BLaER1 treated with 17β-estradiol and CSF1 and Interleukin-3, amounts not matched to agents 10 nM and 100 nM (cell line): ENCODE measurements at regions not wholly inside any gene's neighbourhood (a gene's known extent, or its start where the extent isn't known, plus 50 kb on each side); places are given as distances from the start of the nearest gene placed in this dataset.

Experiments used
- H3K27ac ChIP-seq, 11 experiments: shearing (Covaris generic); formaldehyde crosslinking; 2 replicates each; pipeline ENCODE4 v1.8.1; 2022
- H3K27me3 ChIP-seq, 11 experiments: shearing (Covaris generic); formaldehyde crosslinking; 2 replicates each; pipeline ENCODE4 v1.8.1; 2022
- H3K36me3 ChIP-seq, 11 experiments: shearing (Covaris generic); formaldehyde crosslinking; 2 replicates each; pipeline ENCODE4 v1.8.1; 2022
- H3K4me1 ChIP-seq, 10 experiments: shearing (Covaris generic); formaldehyde crosslinking; 2 replicates each; pipeline ENCODE4 v1.8.1; 2022
- H3K4me2 ChIP-seq, 11 experiments: shearing (Covaris generic); formaldehyde crosslinking; 2 replicates each; pipeline ENCODE4 v1.8.1; 2022
- H3K4me3 ChIP-seq, 10 experiments: shearing (Covaris generic); formaldehyde crosslinking; 2 replicates each; pipeline ENCODE4 v1.8.1; 2022
- H3K9ac ChIP-seq, 11 experiments: shearing (Covaris generic); formaldehyde crosslinking; 2 replicates each; pipeline ENCODE4 v1.8.1; 2022
- H3K9me3 ChIP-seq, 11 experiments: shearing (Covaris generic); formaldehyde crosslinking; replicated peaks in 1 of 11; 2 replicates each; pipeline ENCODE4 v1.8.1; 2022
- H4K20me1 ChIP-seq, 11 experiments: shearing (Covaris generic); formaldehyde crosslinking; 2 replicates each; pipeline ENCODE4 v1.8.1; 2022
- Cebpa-rat ChIP-seq, 11 experiments: shearing (Covaris generic); IDR thresholded peaks; 2 replicates each; pipeline ENCODE4 v1.8.1; 2022

- H3K9ac ChIP-seq = no peak overlapping the region
- no peak for TF ChIP-seq Cebpa-rat (IDR thresholded peaks at IDR 0.05)
- no peak overlapping the region for H3K4me3 ChIP-seq
These were observed 1411.4 kb downstream of the NCAM2 start for GRCh38 chr21:22409571-22409970.

GRCh38 chr21:22416555-22416954 is 1418.3 kb downstream of the NCAM2 start:
- no peak for TF ChIP-seq Cebpa-rat (IDR thresholded peaks at IDR 0.05)
- H4K20me1 ChIP-seq = no peaks in the 10 kb centered on the region
- H3K4me2 ChIP-seq = no peak overlapping the region
- no peaks in the 10 kb centered on the region for H3K36me3 ChIP-seq
- H3K27me3 ChIP-seq = no peaks in the 10 kb centered on the region
- H3K9ac ChIP-seq = no peak overlapping the region
- H3K4me3 ChIP-seq = no peak overlapping the region
- no peak overlapping the region for H3K27ac ChIP-seq
- peaks cover 7 to 9% (median 9%) of the 10 kb centered on the region in 10 experiments for H3K4me1 ChIP-seq
- no peaks in the 10 kb centered on the region for H3K9me3 ChIP-seq

More at GRCh38 chr21:22409571-22409970, 1411.4 kb downstream of the NCAM2 start:
- Histone ChIP-seq H4K20me1 (no peaks in the 10 kb centered on the region), H3K36me3 (no peaks in the 10 kb centered on the region), H3K9me3 (no peaks in the 10 kb centered on the region), H3K4me2 (no peak overlapping the region), H3K27ac (no peak overlapping the region), H3K4me1 (no peaks in the 10 kb centered on the region), H3K27me3 (no peaks in the 10 kb centered on the region)

GRCh38 chr21:22421416-22422180 is 1423.4 kb downstream of the NCAM2 start:
- Histone ChIP-seq H3K9ac (no peak overlapping the region), H4K20me1 (no peaks in the 10 kb centered on the region), H3K4me3 (no peak overlapping the region), H3K36me3 (no peaks in the 10 kb centered on the region), H3K4me1 (peaks cover 11 to 13% (median 11%) of the 10 kb centered on the region in 10 experiments), H3K4me2 (peak overlapping the region; percentile 35 to 67 (median 52); a peak in 21 of 22 replicates), H3K9me3 (no peaks in the 10 kb centered on the region), H3K27ac (peak overlapping the region in 1 of 11 experiments; percentile 21; a peak in 1 of 22 replicates), H3K27me3 (no peaks in the 10 kb centered on the region)
- TF ChIP-seq Cebpa-rat (IDR thresholded peaks at IDR 0.05) = no peak

GRCh38 chr21:22438428-22439086 is 1440.3 kb downstream of the NCAM2 start:
- Histone ChIP-seq H3K9me3 (no peaks in the 10 kb centered on the region), H3K4me2 (peak overlapping the region in 7 of 11 experiments; percentile 4 to 30 (median 14); a peak in 10 of 22 replicates), H3K4me3 (no peak overlapping the region), H3K27ac (0 out of 22 replicates have a peak overlapping the region, but pooled peaks of 1 of the 11 experiments have one; percentile 13), H3K4me1 (peaks cover 0 to 22% (median 7%) of the 10 kb centered on the region in 10 experiments; a peak in 10 of 20 replicates), H3K27me3 (no peaks in the 10 kb centered on the region), H3K9ac (no peak overlapping the region), H3K36me3 (no peaks in the 10 kb centered on the region), H4K20me1 (no peaks in the 10 kb centered on the region)
- TF ChIP-seq Cebpa-rat (IDR thresholded peaks at IDR 0.05) = no peak

- Histone ChIP-seq H3K9ac (no peak overlapping the region), H3K4me3 (no peak overlapping the region), H3K27me3 (no peaks in the 10 kb centered on the region), H3K9me3 (no peaks in the 10 kb centered on the region), H4K20me1 (no peaks in the 10 kb centered on the region), H3K36me3 (no peaks in the 10 kb centered on the region), H3K4me1 (no peaks in the 10 kb centered on the region), H3K27ac (no peak overlapping the region), H3K4me2 (no peak overlapping the region)
- no peak for TF ChIP-seq Cebpa-rat (IDR thresholded peaks at IDR 0.05)
These were observed 1446.8 kb downstream of the NCAM2 start for GRCh38 chr21:22444990-22445389.

GRCh38 chr21:22450507-22450906 is 1452.3 kb downstream of the NCAM2 start:
- Histone ChIP-seq H3K9me3 (no peaks in the 10 kb centered on the region), H3K4me2 (no peak overlapping the region), H4K20me1 (no peaks in the 10 kb centered on the region), H3K4me1 (no peaks in the 10 kb centered on the region), H3K27me3 (no peaks in the 10 kb centered on the region), H3K4me3 (no peak overlapping the region), H3K9ac (no peak overlapping the region), H3K27ac (no peak overlapping the region), H3K36me3 (no peaks in the 10 kb centered on the region)
- no peak for TF ChIP-seq Cebpa-rat (IDR thresholded peaks at IDR 0.05)

GRCh38 chr21:22456241-22456640 is 1458.0 kb downstream of the NCAM2 start:
- Histone ChIP-seq H3K36me3 (no peaks in the 10 kb centered on the region), H3K4me1 (no peaks in the 10 kb centered on the region), H3K27me3 (no peaks in the 10 kb centered on the region), H4K20me1 (no peaks in the 10 kb centered on the region), H3K4me3 (no peak overlapping the region), H3K4me2 (no peak overlapping the region), H3K9ac (no peak overlapping the region), H3K27ac (no peak overlapping the region), H3K9me3 (no peaks in the 10 kb centered on the region)
- TF ChIP-seq Cebpa-rat (IDR thresholded peaks at IDR 0.05) = no peak

- Histone ChIP-seq H3K4me2 (no peak overlapping the region), H3K27me3 (no peaks in the 10 kb centered on the region), H3K36me3 (no peaks in the 10 kb centered on the region), H3K4me3 (no peak overlapping the region), H3K9me3 (no peaks in the 10 kb centered on the region; a peak in 1 of 22 replicates), H3K4me1 (no peaks in the 10 kb centered on the region), H4K20me1 (no peaks in the 10 kb centered on the region), H3K27ac (no peak overlapping the region), H3K9ac (no peak overlapping the region)
- TF ChIP-seq Cebpa-rat (IDR thresholded peaks at IDR 0.05) = no peak
These were observed 1470.7 kb downstream of the NCAM2 start for GRCh38 chr21:22468893-22469292.

GRCh38 chr21:22474403-22474802 is 1476.2 kb downstream of the NCAM2 start:
- Histone ChIP-seq H3K9me3 (peaks cover 0 to 3% (median 0%) of the 10 kb centered on the region in 11 experiments; a peak in 2 of 22 replicates), H3K4me1 (no peaks in the 10 kb centered on the region), H3K9ac (no peak overlapping the region), H3K4me2 (no peak overlapping the region), H3K36me3 (no peaks in the 10 kb centered on the region), H3K27me3 (no peaks in the 10 kb centered on the region), H3K27ac (no peak overlapping the region), H4K20me1 (no peaks in the 10 kb centered on the region), H3K4me3 (no peak overlapping the region)
- TF ChIP-seq Cebpa-rat (IDR thresholded peaks at IDR 0.05) = no peak
